ENCODE measurements at regions not wholly inside any gene's neighbourhood (a gene's known extent, or its start where the extent isn't known, plus 50 kb on each side); places are given as distances from the start of the nearest gene placed in this dataset.

DNA sequence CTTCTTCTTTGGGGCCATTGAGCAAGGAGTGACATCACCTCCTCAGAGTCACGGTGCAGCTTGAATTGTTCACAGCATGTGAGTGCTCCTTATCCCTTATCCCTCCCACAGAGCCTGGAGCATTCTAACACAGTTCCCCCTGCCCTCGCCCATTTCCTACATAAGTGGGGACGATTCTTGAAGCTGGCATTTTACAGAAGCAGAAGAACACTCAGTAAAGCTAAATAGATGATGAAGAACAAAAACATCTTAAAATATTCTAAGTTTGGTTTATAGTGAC, 135.8 kb upstream of the APCDD1 start:
- TF ChIP-seq POLR2AphosphoS5 (IDR thresholded peaks at IDR 0.05), result no peak
- TF ChIP-seq POLR2A (IDR thresholded peaks at IDR 0.05), result no peak
